MG63 (cell line): ENCODE measurements at regions not wholly inside any gene's neighbourhood (a gene's known extent, or its start where the extent isn't known, plus 50 kb on each side); places are given as distances from the start of the nearest gene placed in this dataset.
"Not testable (repeated sequence)": the region's sequence is repeated elsewhere in the genome, so short reads cannot be mapped to it uniquely, and the experiment has no call there.

Source experiments
- DNase-seq: peaks from one replicate; pipeline ENCODE4 v3.0.0-alpha.2; 2020
- H3K27me3 ChIP-seq: fragments of 250-450 bp; sonication (Bioruptor Pico); 2 replicates; pipeline ENCODE4 v1.5.1; 2020; ENCODE audit warnings: mild to moderate bottlenecking, moderate library complexity
- H3K36me3 ChIP-seq: fragments of 250-450 bp; sonication (Bioruptor Pico); 2 replicates; pipeline ENCODE4 v1.5.1; 2020; ENCODE audit warnings: mild to moderate bottlenecking, moderate library complexity
- H3K4me3 ChIP-seq: fragments of 250-450 bp; sonication (Bioruptor Pico); 2 replicates; pipeline ENCODE4 v1.5.1; 2020; ENCODE audit warnings: mild to moderate bottlenecking, moderate library complexity
- H3K9me3 ChIP-seq: fragments of 250-450 bp; sonication (Bioruptor Pico); 2 replicates; pipeline ENCODE4 v1.5.1; 2020; ENCODE audit warnings: mild to moderate bottlenecking, moderate library complexity

GRCh38 chr21:19018529-19018928 is 614.9 kb upstream of the TMPRSS15 start:
- Histone ChIP-seq H3K27me3 (no peaks in the 10 kb centered on the region), H3K36me3 (no peaks in the 10 kb centered on the region), H3K9me3 (no peaks in the 10 kb centered on the region), H3K4me3 (no peak overlapping the region)
- no peak for DNase-seq

- no peak overlapping the region for H3K4me3 ChIP-seq
- H3K36me3 ChIP-seq, result no peaks in the 10 kb centered on the region
- H3K27me3 ChIP-seq, result no peaks in the 10 kb centered on the region
- DNase-seq, result no peak
- H3K9me3 ChIP-seq, result no peaks in the 10 kb centered on the region
Measured at GRCh38 chr21:19022978-19023377, 619.4 kb upstream of the TMPRSS15 start.

GRCh38 chr21:19026911-19027310 is 623.3 kb upstream of the TMPRSS15 start:
- H3K4me3 ChIP-seq, result no peak overlapping the region
- no peaks in the 10 kb centered on the region for H3K36me3 ChIP-seq
- H3K27me3 ChIP-seq, result no peaks in the 10 kb centered on the region
- no peaks in the 10 kb centered on the region for H3K9me3 ChIP-seq
- DNase-seq, result no peak

GRCh38 chr21:19029816-19030215 is 626.2 kb upstream of the TMPRSS15 start:
- no peak overlapping the region for H3K4me3 ChIP-seq
- no peaks in the 10 kb centered on the region for H3K27me3 ChIP-seq
- H3K36me3 ChIP-seq, result no peaks in the 10 kb centered on the region
- DNase-seq, result no peak
- H3K9me3 ChIP-seq, result no peaks in the 10 kb centered on the region

- Histone ChIP-seq H3K4me3 (no peak overlapping the region), H3K9me3 (no peaks in the 10 kb centered on the region), H3K36me3 (no peaks in the 10 kb centered on the region), H3K27me3 (no peaks in the 10 kb centered on the region)
- DNase-seq, result peak; percentile 1
Measured at GRCh38 chr21:19031953-19032352, 628.4 kb upstream of the TMPRSS15 start.

GRCh38 chr21:19034041-19034440 is 630.5 kb upstream of the TMPRSS15 start:
- Histone ChIP-seq H3K4me3 (no peak overlapping the region), H3K36me3 (no peaks in the 10 kb centered on the region), H3K27me3 (no peaks in the 10 kb centered on the region), H3K9me3 (no peaks in the 10 kb centered on the region)
- no peak for DNase-seq

- no peaks in the 10 kb centered on the region for H3K27me3 ChIP-seq
- no peak overlapping the region for H3K4me3 ChIP-seq
- no peak for DNase-seq
- H3K36me3 ChIP-seq, result no peaks in the 10 kb centered on the region
- H3K9me3 ChIP-seq, result no peaks in the 10 kb centered on the region
Measured at GRCh38 chr21:19034560-19034959, 631.0 kb upstream of the TMPRSS15 start.

GRCh38 chr21:19045876-19046275 is 642.3 kb upstream of the TMPRSS15 start:
- H3K4me3 ChIP-seq, result no peak overlapping the region
- no peaks in the 10 kb centered on the region for H3K36me3 ChIP-seq
- H3K9me3 ChIP-seq, result no peaks in the 10 kb centered on the region
- no peaks in the 10 kb centered on the region for H3K27me3 ChIP-seq
- DNase-seq, result no peak

- no peak overlapping the region for H3K4me3 ChIP-seq
- H3K9me3 ChIP-seq, result no peaks in the 10 kb centered on the region
- H3K36me3 ChIP-seq, result no peaks in the 10 kb centered on the region
- DNase-seq, result no peak
- no peaks in the 10 kb centered on the region for H3K27me3 ChIP-seq
Measured at GRCh38 chr21:19048098-19048672, 644.6 kb upstream of the TMPRSS15 start.

- no peak for DNase-seq
- H3K9me3 ChIP-seq, result no peaks in the 10 kb centered on the region
- H3K27me3 ChIP-seq, result no peaks in the 10 kb centered on the region
- H3K36me3 ChIP-seq, result no peaks in the 10 kb centered on the region
- no peak overlapping the region for H3K4me3 ChIP-seq
Measured at GRCh38 chr21:19049567-19049966, 646.0 kb upstream of the TMPRSS15 start.

GRCh38 chr21:19065164-19065563 is 661.6 kb upstream of the TMPRSS15 start:
- no peak for DNase-seq
- Histone ChIP-seq H3K36me3 (no peaks in the 10 kb centered on the region), H3K27me3 (no peaks in the 10 kb centered on the region), H3K4me3 (no peak overlapping the region), H3K9me3 (no peaks in the 10 kb centered on the region)

GRCh38 chr21:19076031-19076430 is 672.4 kb upstream of the TMPRSS15 start:
- H3K9me3 ChIP-seq, result no peaks in the 10 kb centered on the region
- no peak for DNase-seq
- H3K27me3 ChIP-seq, result no peaks in the 10 kb centered on the region
- no peak overlapping the region for H3K4me3 ChIP-seq
- no peaks in the 10 kb centered on the region for H3K36me3 ChIP-seq

- no peaks in the 10 kb centered on the region for H3K27me3 ChIP-seq
- DNase-seq, result no peak
- no peak overlapping the region for H3K4me3 ChIP-seq
- no peaks in the 10 kb centered on the region for H3K9me3 ChIP-seq
- no peaks in the 10 kb centered on the region for H3K36me3 ChIP-seq
Measured at GRCh38 chr21:19109694-19110093, 706.1 kb upstream of the TMPRSS15 start.

GRCh38 chr21:19119259-19119658 is 715.7 kb upstream of the TMPRSS15 start:
- H3K9me3 ChIP-seq, H3K27me3 ChIP-seq, H3K36me3 ChIP-seq, H3K4me3 ChIP-seq, DNase-seq: not testable (repeated sequence)

- Histone ChIP-seq H3K36me3 (no peaks in the 10 kb centered on the region), H3K27me3 (no peaks in the 10 kb centered on the region), H3K4me3 (no peak overlapping the region), H3K9me3 (no peaks in the 10 kb centered on the region)
- DNase-seq, result no peak
Measured at GRCh38 chr21:19120591-19120990, 717.0 kb upstream of the TMPRSS15 start.

GRCh38 chr21:19122356-19122755 is 718.8 kb upstream of the TMPRSS15 start:
- Histone ChIP-seq H3K27me3 (no peaks in the 10 kb centered on the region), H3K9me3 (no peaks in the 10 kb centered on the region), H3K36me3 (no peaks in the 10 kb centered on the region), H3K4me3 (no peak overlapping the region)
- no peak for DNase-seq

GRCh38 chr21:19123053-19123452 is 719.5 kb upstream of the TMPRSS15 start:
- no peak for DNase-seq
- no peaks in the 10 kb centered on the region for H3K36me3 ChIP-seq
- no peaks in the 10 kb centered on the region for H3K27me3 ChIP-seq
- H3K4me3 ChIP-seq, result no peak overlapping the region
- no peaks in the 10 kb centered on the region for H3K9me3 ChIP-seq

- DNase-seq, result no peak
- H3K9me3 ChIP-seq, result no peaks in the 10 kb centered on the region
- no peaks in the 10 kb centered on the region for H3K27me3 ChIP-seq
- H3K4me3 ChIP-seq, result no peak overlapping the region
- no peaks in the 10 kb centered on the region for H3K36me3 ChIP-seq
Measured at GRCh38 chr21:19123525-19123924, 719.9 kb upstream of the TMPRSS15 start.

GRCh38 chr21:19124691-19125090 is 721.1 kb upstream of the TMPRSS15 start:
- no peak for DNase-seq
- Histone ChIP-seq H3K4me3 (no peak overlapping the region), H3K27me3 (no peaks in the 10 kb centered on the region), H3K9me3 (no peaks in the 10 kb centered on the region), H3K36me3 (no peaks in the 10 kb centered on the region)
